ENCODE measurements at regions not wholly inside any gene's neighbourhood (a gene's known extent, or its start where the extent isn't known, plus 50 kb on each side); places are given as distances from the start of the nearest gene placed in this dataset.

DNA sequence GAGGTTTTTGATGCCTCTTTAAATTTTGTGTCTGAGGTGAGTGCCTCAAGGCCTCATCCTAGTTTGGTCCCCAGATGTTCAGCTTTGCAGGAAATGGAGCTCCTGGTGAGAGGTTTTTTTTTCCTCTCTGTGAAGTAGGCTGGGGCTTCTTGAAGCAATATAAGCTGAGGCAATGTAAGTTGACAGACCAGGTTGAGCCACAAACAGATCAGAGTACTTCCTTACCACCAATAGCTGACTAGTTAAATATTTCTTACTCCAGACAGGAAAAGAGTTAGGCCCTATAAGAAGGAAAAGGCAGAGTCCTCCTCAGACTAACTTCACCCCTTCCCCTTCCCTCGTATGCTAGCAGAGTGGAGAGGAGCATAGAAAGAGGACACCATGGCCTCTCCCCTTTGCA, 341.0 kb downstream of the LMO4 start:
- Histone ChIP-seq H3K9me2 (ENCODE audit: insufficient read depth, low read length) (no peaks in the 10 kb centered on the region), H2AFZ (ENCODE audit: low read length) (no peak overlapping the region), H3K4me3 (ENCODE audit: low read depth, low read length, poor library complexity, severe bottlenecking) (no peak overlapping the region), H4K20me1 (ENCODE audit: insufficient read depth, low read length) (no peaks in the 10 kb centered on the region), H3K4me2 (ENCODE audit: low read length) (no peak overlapping the region), H3K27ac (ENCODE audit: low read depth, low read length, poor library complexity, severe bottlenecking) (no peak overlapping the region), H3K9me3 (ENCODE audit: low read length) (no peaks in the 10 kb centered on the region), H3K4me1 (ENCODE audit: insufficient read depth, low read length, poor library complexity, severe bottlenecking) (no peaks in the 10 kb centered on the region), H3K79me2 (ENCODE audit: insufficient read depth, low read depth, low read length) (no peaks in the 10 kb centered on the region), H3K36me3 (ENCODE audit: insufficient read depth, low read length) (no peaks in the 10 kb centered on the region)
- BruUV-seq (replicated peaks), result no TSS peak
- no peak for DNase-seq (ENCODE audit: low spot score)
- TF ChIP-seq, protein P1, sequence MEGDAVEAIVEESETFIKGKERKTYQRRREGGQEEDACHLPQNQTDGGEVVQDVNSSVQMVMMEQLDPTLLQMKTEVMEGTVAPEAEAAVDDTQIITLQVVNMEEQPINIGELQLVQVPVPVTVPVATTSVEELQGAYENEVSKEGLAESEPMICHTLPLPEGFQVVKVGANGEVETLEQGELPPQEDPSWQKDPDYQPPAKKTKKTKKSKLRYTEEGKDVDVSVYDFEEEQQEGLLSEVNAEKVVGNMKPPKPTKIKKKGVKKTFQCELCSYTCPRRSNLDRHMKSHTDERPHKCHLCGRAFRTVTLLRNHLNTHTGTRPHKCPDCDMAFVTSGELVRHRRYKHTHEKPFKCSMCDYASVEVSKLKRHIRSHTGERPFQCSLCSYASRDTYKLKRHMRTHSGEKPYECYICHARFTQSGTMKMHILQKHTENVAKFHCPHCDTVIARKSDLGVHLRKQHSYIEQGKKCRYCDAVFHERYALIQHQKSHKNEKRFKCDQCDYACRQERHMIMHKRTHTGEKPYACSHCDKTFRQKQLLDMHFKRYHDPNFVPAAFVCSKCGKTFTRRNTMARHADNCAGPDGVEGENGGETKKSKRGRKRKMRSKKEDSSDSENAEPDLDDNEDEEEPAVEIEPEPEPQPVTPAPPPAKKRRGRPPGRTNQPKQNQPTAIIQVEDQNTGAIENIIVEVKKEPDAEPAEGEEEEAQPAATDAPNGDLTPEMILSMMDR (conservative IDR thresholded peaks at IDR 0.05; ENCODE audit: low read length), result no peak
- TF ChIP-seq EZH2phosphoT487 (IDR thresholded peaks at IDR 0.05; ENCODE audit: borderline replicate concordance, low read depth, low read length), result no peak
- POLR2A ChIA-PET, result no interaction called here
- CTCF ChIA-PET (ENCODE audit: unreplicated experiment), result no interaction called here
- intact Hi-C loops (cut with micrococcal nuclease; ENCODE audit: unreplicated experiment), result no loop called here

DNA sequence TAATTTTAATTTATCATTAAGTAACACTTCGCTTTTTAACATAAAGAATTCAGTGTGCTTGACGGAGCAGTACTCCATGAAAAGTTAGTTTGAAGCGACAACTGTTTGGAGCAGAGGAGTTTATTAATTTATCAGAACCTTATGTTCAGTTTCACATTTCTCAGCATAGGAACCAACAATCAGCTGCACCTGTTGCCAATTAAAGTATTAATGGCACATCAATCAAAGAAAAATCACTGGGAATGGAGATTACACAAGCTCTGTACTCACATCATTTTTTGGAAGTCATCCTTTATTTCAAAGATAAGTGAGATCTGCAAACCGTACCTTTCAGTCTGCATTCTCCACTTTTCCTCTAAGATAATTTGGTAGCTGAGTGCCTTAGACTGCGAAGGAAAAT, 344.6 kb downstream of the LMO4 start:
- CTCF ChIA-PET (ENCODE audit: unreplicated experiment), result no interaction called here
- TF ChIP-seq EZH2phosphoT487 (IDR thresholded peaks at IDR 0.05; ENCODE audit: borderline replicate concordance, low read depth, low read length), result no peak
- TF ChIP-seq, protein P1 (conservative IDR thresholded peaks at IDR 0.05; ENCODE audit: low read length), result no peak
- no peak for DNase-seq (ENCODE audit: low spot score)
- Histone ChIP-seq H4K20me1 (ENCODE audit: insufficient read depth, low read length) (no peaks in the 10 kb centered on the region), H3K4me3 (ENCODE audit: low read depth, low read length, poor library complexity, severe bottlenecking) (no peak overlapping the region), H3K9me3 (ENCODE audit: low read length) (no peaks in the 10 kb centered on the region), H2AFZ (ENCODE audit: low read length) (no peak overlapping the region), H3K4me1 (ENCODE audit: insufficient read depth, low read length, poor library complexity, severe bottlenecking) (no peaks in the 10 kb centered on the region), H3K4me2 (ENCODE audit: low read length) (no peak overlapping the region), H3K36me3 (ENCODE audit: insufficient read depth, low read length) (no peaks in the 10 kb centered on the region), H3K79me2 (ENCODE audit: insufficient read depth, low read depth, low read length) (no peaks in the 10 kb centered on the region), H3K27ac (ENCODE audit: low read depth, low read length, poor library complexity, severe bottlenecking) (no peak overlapping the region), H3K9me2 (ENCODE audit: insufficient read depth, low read length) (no peaks in the 10 kb centered on the region)
- BruUV-seq (replicated peaks), result no TSS peak
- intact Hi-C loops (cut with micrococcal nuclease; ENCODE audit: unreplicated experiment), result no loop called here
- POLR2A ChIA-PET, result interaction anchor here (1.1 kb wide), 1 partner anchor 9 kb away, joined by 3 read pairs; no protein-coding TSS in a partner anchor

DNA sequence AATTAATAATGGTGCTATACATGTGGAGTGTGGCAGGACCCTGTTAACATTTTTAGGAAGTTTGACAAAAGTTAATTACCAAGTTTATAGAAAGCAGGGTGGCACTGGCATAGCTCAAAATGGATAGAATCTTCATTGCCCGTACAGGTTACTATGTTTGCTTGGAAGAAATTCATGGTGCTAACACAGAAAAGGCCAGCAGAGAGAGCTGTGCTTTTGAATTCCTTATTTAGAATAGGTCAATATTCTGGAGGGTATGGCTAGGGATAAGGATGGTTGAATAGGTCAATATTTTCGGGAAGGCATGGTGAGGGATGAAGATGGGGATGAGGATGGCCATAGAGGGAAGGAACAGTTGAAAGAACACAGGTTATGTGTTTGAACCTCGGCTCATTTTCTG, 345.1 kb downstream of the LMO4 start:
- H3K27ac ChIP-seq (ENCODE audit: low read depth, low read length, poor library complexity, severe bottlenecking), result no peak overlapping the region
- no peak for DNase-seq (ENCODE audit: low spot score)
- ChIA-PET POLR2A (interaction anchor here (1.1 kb wide), 1 partner anchor 8 kb away, joined by 3 read pairs; no protein-coding TSS in a partner anchor), CTCF (ENCODE audit: unreplicated experiment) (no interaction called here)
- no peaks in the 10 kb centered on the region for H3K4me1 ChIP-seq (ENCODE audit: insufficient read depth, low read length, poor library complexity, severe bottlenecking)
- H3K79me2 ChIP-seq (ENCODE audit: insufficient read depth, low read depth, low read length), result no peaks in the 10 kb centered on the region
- H2AFZ ChIP-seq (ENCODE audit: low read length), result no peak overlapping the region
- H3K4me3 ChIP-seq (ENCODE audit: low read depth, low read length, poor library complexity, severe bottlenecking), result no peak overlapping the region
- no TSS peak for BruUV-seq (replicated peaks)
- no peak overlapping the region for H3K4me2 ChIP-seq (ENCODE audit: low read length)
- H4K20me1 ChIP-seq (ENCODE audit: insufficient read depth, low read length), result no peaks in the 10 kb centered on the region
- H3K9me3 ChIP-seq (ENCODE audit: low read length), result no peaks in the 10 kb centered on the region
- intact Hi-C loops (cut with micrococcal nuclease; ENCODE audit: unreplicated experiment), result no loop called here
- H3K9me2 ChIP-seq (ENCODE audit: insufficient read depth, low read length), result no peaks in the 10 kb centered on the region
- no peaks in the 10 kb centered on the region for H3K36me3 ChIP-seq (ENCODE audit: insufficient read depth, low read length)
- TF ChIP-seq EZH2phosphoT487 (IDR thresholded peaks at IDR 0.05; ENCODE audit: borderline replicate concordance, low read depth, low read length), result no peak
- TF ChIP-seq, protein P1 (conservative IDR thresholded peaks at IDR 0.05; ENCODE audit: low read length), result no peak

Measured in OCI-LY7 (cell line).